ENCODE measurements at regions not wholly inside any gene's neighbourhood (a gene's known extent, or its start where the extent isn't known, plus 50 kb on each side); places are given as distances from the start of the nearest gene placed in this dataset.
"Not testable (repeated sequence)": the region's sequence is repeated elsewhere in the genome, so short reads cannot be mapped to it uniquely, and the experiment has no call there.

- TF ChIP-seq REST (IDR thresholded peaks at IDR 0.05; ENCODE audit: low read depth) (no peak), CEBPB (IDR thresholded peaks at IDR 0.05; ENCODE audit: low read depth) (no peak), RAD21 (IDR thresholded peaks at IDR 0.05; ENCODE audit: low read depth) (no peak), JUND (IDR thresholded peaks at IDR 0.05) (no peak), ZBTB33 (IDR thresholded peaks at IDR 0.05; ENCODE audit: extremely low read depth, insufficient replicate concordance, low read length) (no peak), SRF (IDR thresholded peaks at IDR 0.05; ENCODE audit: low read depth) (no peak)
Measured at GRCh38 chr7:21338728-21339164, 89.1 kb upstream of the SP4 start (continued).

- H3K4me2 ChIP-seq (ENCODE audit: low read length); H3K79me2 ChIP-seq (ENCODE audit: insufficient read depth, low read length); H3K9me3 ChIP-seq (ENCODE audit: control insufficient read depth in 1 of 2, insufficient read depth in 1 of 2, low read depth in 1 of 2, low read length in 2 of 2); H3K27me3 ChIP-seq (ENCODE audit: insufficient read depth, low read length); DNase-seq (ENCODE audit: low read depth, low spot score); H2AFZ ChIP-seq (ENCODE audit: low read depth, low read length, poor library complexity, severe bottlenecking); RAD21 ChIA-PET (ENCODE audit: low non-redundant PET in 1 of 2, low total read pairs in 2 of 2, uncharacterized antibody in 2 of 2, unreplicated experiment in 2 of 2); BruUV-seq (replicated peaks); ATAC-seq; H3K9ac ChIP-seq (ENCODE audit: low read length); intact Hi-C loops (cut with micrococcal nuclease); H3K36me3 ChIP-seq (ENCODE audit: control insufficient read depth in 1 of 2, insufficient read depth in 2 of 2, low read length in 2 of 2); H3K4me1 ChIP-seq (ENCODE audit: control insufficient read depth in 1 of 2, insufficient read depth in 2 of 2, low read length in 2 of 2); H3K27ac ChIP-seq (ENCODE audit: low read depth, low read length); CTCF ChIA-PET; H3K4me3 ChIP-seq (replicated peaks in 1 of 2; ENCODE audit: low read depth in 1 of 2, low read length in 2 of 2); POLR2A ChIA-PET; H3K9me2 ChIP-seq (ENCODE audit: insufficient read depth); H4K20me1 ChIP-seq (ENCODE audit: insufficient read depth): not testable (repeated sequence)
Measured at GRCh38 chr7:21344900-21345299, 83.0 kb upstream of the SP4 start.

All from HCT116 (cell line).